NOMO-1 treated with dmso at 0.1 percent for 144 hours (cell line): ENCODE measurements at regions not wholly inside any gene's neighbourhood (a gene's known extent, or its start where the extent isn't known, plus 50 kb on each side); places are given as distances from the start of the nearest gene placed in this dataset.

Experiments
- DNase-seq: peaks from one replicate; lab custom pipeline; 2025; ENCODE audit not compliant: unreplicated experiment; lab: John Stamatoyannopoulos, UW

DNA sequence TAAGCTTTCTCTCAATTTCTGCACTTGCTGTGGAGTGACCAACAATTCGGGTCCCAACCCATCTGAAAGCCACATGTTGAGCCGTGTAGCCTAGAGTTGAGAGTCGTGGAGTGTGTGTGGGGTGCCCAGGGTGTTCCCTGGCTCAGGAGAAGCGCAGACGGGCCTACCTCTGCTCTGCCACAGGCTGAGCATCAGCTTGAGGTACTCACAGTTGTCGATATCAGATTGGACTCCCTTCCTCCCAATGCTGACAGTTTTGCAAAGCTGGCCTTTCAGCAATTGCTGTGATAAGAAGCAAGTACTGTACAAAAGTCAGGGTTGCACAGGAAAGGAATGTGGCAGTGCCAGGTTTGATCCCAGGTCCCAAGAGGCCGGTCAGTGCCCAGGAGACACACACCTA is 133.4 kb upstream of the SPACA7 start:
- no peak for DNase-seq

DNA sequence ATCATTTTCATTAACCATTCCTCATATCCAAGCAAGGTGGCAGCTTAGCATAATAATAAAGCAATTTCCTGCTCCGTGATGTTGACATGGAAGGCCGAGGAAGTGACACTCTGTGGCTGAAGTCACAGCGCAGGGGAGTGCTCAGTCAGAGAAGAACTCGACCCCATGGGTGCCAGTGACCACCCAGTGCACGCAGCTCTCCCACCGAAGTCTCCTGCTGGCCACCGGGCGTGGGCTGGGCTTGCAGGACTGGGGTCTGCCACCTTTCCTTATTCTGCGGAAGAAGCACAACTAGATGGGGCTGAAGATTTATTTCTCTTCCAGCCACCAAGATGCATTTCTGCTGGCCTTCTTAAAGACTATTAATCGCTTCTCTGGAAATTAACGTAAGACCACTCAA is 132.1 kb upstream of the SPACA7 start:
- no peak for DNase-seq

- no peak for DNase-seq
These were observed 131.5 kb upstream of the SPACA7 start for GRCh38 chr13:112244495-112245177.

DNA sequence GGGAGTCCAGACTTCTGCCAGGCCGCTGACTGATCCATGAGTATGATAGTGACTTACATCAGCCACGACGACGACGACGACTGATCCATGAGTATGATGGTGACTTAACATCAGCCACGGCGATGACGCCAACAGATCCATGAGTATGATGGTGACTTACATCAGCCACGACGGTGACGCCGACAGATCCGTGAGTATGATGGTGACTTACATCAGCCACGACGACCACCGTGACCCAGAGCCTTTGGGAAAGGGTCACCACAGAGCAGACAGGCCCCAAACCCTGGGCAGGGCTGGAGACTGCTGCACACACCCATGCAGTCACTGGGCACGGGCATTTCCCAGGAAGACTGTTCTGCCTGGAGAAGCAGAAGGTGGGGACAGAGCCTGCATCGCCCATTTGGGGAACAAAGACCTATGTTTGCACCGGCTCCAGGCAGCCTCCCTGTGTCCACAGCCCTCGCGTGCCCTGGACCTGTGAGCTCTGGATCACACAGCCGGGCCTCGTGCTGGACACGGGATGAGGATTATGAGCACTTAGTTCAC is 130.9 kb upstream of the SPACA7 start:
- DNase-seq = no peak

DNA sequence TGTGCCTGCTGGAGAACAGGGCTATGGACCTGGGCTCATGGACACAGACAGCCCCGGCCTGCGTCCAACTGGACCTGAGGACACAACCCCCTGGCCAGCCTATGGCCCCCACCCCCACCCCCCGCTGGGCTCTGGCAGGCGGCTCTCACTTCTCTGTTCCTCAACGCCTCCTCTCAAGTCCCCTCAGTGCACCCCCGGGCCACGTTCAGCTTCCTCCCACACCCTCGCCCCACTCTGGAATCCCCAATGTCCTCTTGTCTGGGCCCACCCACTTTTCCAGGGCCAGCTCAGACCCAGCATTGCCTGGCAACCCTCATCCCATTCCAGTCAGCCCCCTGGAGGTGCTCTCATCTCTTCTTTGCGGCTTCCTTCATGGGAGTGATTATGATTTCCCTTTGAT is 130.2 kb upstream of the SPACA7 start:
- no peak for DNase-seq

DNA sequence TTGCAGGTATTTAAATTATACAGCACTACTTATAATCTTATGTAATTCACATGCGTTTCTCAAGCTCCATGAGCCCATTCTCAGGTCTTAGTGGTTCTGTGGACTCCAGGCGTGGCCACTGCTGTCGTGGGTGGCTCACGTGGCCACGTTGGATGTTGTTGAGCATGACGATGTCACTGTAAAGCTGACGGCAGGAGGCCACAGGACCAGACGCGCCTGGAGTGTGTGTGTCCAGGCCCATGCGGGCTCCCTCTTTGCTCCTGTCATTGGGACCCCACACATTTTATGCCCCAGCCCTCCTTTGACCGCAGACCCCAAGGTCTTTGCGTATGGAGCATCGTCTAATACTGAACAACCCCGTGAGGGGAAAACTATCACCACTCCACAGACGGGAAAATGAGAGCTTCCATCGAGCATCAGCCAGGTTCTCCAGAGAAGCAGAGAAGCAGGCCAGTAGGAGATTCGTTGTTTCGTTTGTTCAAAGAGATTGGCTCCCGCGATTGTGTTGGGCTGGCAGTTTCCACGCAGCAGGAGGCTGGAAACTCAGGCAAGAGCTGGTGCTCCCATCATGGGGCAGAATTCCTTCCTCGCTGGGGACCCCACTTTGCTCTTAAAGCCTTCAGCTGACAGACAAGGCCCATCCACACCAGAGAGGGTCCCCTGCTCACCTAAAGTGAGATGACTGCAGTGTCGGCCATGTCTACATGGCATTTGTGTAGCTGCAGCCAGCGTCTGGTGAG is 129.3 kb upstream of the SPACA7 start:
- DNase-seq = no peak

GRCh38 chr13:112247471-112248405 is 128.4 kb upstream of the SPACA7 start:
- DNase-seq = no peak

DNA sequence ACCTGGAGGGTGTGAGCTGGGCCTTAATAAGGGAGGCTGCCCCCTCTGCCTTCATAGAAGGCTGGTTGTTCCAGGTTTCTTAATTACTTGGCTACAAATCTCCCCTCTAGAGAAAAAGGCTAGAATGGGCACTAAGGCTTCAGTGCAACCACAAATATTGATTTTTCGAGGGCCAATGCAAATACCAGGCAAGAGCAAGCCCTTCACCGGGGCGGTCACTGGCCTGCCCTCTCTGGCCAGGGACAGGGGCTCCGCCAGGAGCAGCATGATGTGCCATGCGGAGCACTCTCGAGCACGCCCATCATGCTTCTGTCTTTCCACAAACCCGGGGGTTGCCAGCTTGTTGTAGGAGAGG is 127.8 kb upstream of the SPACA7 start:
- no peak for DNase-seq

GRCh38 chr13:112248862-112249592 is 127.1 kb upstream of the SPACA7 start:
- DNase-seq = no peak

- DNase-seq = no peak
These were observed 126.2 kb upstream of the SPACA7 start for GRCh38 chr13:112249644-112250610.

DNA sequence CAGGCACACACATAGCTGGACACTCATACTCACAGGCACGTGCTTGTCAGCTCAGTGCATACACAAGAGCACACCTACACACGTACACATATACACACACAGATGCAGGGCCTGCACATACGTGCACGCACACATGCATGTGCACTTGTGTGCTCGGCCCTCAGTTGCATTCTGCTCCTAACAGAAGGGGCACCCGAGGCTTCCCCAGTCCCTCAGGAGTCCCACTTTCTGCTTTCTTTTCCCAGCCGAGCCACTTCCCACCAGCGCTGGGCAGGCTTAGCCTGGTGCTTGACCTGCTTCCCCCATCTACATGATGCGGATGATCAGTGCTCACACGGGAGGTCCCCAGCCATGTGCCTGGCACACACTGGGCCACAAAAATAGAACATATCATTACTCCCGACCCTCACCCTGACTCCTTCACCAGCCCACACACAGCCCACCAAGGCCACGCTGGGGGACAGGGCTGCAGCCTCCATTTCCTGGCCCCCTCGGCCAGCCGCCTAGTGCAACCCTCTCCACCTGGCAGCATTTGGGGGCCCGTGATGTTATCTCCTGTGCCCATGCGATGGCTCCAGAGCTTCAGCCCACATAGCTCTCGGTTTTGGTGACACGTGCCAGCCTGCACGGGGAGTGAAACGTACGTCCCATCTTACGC is 125.2 kb upstream of the SPACA7 start:
- DNase-seq = no peak

DNA sequence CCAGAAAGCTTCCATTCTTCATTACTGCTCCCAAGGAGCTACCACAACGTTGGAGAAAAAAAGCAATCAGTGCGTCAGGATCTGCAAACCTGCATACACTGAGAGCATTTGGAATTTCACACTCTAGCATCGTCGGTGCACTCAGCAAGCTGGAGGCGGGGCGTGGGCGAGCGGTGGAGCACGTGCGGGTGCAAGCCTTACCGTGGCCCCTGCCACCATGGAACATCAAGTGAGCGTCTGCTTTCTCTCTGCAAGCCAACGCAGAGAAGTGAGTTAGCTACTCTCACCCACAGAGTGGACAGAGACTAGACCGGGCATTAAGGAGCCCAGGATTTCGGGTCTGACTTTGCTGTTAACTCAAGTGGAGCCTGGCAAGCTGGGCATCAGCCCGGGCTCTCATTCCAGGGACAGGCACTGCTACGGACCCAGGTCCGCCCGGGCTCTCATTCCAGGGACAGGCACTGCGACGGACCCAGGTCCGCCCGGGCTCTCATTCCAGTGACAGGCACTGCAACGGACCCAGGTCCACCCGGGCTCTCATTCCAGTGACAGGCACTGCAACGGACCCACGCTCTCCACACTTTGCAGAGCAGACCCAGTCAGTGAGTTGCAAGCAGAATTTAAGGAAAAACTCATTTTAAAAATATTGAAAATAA is 124.1 kb upstream of the SPACA7 start:
- no peak for DNase-seq

- no peak for DNase-seq
These were observed 123.2 kb upstream of the SPACA7 start for GRCh38 chr13:112252804-112253590.

GRCh38 chr13:112253631-112254030 is 122.5 kb upstream of the SPACA7 start:
- no peak for DNase-seq

DNA sequence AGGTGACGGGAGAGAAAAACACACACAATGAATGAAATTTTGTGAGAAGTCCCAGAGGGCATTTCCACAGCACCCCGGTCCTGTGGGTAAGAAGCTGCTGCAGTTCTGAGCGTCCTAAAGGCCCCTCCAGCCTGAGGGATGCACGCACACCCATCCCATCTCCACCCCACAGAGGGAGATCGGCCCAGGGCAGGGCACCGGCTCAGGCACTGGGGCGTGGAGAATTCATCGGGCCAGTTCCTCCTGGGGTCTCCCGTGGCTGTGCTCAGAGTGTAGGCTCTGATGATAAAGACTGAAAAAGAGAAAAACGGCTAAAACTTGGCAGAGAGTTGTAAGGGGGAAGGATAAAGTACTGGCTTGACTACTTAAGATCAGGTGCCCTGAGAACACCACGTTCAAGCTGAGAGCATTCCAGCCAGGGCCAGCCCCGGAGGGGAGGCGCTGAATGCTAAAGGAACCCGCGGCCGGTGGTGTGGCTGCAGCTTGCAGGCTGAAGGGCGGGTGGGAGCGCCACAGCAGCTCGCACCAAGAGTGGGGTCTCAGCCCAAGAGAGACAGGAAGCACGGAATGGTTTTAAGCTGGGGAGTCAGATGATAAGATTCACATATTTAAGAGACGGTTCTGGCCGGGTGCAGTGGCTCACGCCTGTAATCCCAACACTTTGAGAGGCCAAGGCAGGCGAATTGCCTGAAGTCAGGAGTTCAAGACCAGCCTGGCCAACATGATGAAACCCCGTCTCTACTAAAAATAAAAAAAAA is 121.9 kb upstream of the SPACA7 start:
- no peak for DNase-seq

DNA sequence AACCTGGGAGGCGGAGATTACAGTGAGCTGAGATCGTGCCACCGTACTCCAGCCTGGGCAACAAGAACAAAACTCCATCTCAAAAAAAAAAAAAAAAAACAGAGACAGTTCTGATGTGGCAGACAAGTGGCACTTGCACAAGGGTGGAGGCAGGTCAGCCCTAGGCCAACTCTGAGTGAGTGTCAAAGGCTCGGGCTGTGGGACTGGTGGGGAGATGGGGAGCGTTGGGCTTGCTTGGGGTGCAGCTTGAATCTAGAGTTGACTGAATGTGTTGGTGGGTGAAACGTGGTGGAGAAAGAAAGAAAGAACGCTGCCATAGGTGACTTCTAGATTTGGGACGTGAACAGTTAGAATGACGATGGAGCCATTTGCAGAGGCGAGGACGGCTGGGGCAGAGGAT is 121.3 kb upstream of the SPACA7 start:
- DNase-seq = no peak

DNA sequence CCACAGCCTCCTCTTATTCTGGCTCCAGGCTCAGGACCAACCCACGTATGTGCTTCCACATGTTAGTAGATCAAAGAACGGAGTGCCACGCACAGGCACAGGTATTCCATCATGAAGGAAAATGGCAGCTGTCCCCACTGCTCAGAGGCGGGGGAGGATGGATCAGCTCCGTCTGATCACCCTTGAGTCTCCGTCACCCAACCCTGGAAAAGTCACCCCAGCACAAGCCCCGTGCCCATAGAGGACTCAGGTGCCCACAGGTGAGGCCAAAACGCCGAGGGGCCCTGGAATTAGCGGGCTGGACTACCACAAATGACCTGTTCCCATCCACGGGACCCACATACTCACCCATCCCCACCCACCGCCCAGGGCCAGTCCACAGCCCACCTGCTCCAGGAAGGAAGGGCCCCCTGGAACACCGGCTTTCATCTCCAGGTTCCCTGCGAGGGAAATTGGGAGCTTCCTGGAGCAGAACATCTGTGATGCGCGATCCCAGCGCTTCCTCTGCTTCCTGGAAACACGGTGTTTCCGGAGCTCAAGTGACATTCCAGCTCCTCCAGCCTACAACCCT is 120.5 kb upstream of the SPACA7 start:
- no peak for DNase-seq
